Glutamatergic neuron (in vitro differentiated cells): ENCODE measurements at regions not wholly inside any gene's neighbourhood (a gene's known extent, or its start where the extent isn't known, plus 50 kb on each side); places are given as distances from the start of the nearest gene placed in this dataset.

Experiments used
- DNase-seq: peaks from one replicate; pipeline ENCODE4 v3.0.0; 2022
- H3K27ac Mint-ChIP-seq: one replicate; pipeline ENCODE4 v1.8.0; 2020; ENCODE audit warnings: mild to moderate bottlenecking, mixed read lengths, inconsistent platforms; ENCODE audit not compliant: unreplicated experiment
- H3K27me3 Mint-ChIP-seq: one replicate; pipeline ENCODE4 v1.8.0; 2020; ENCODE audit warnings: mild to moderate bottlenecking, moderate library complexity, mixed read lengths, inconsistent platforms; ENCODE audit not compliant: unreplicated experiment
- H3K36me3 Mint-ChIP-seq: one replicate; pipeline ENCODE4 v1.8.0; 2020; ENCODE audit warnings: mild to moderate bottlenecking, mixed read lengths, inconsistent platforms; ENCODE audit not compliant: unreplicated experiment
- H3K4me1 Mint-ChIP-seq: one replicate; pipeline ENCODE4 v1.8.0; 2020; ENCODE audit warnings: mild to moderate bottlenecking, low read depth, mixed read lengths, inconsistent platforms; ENCODE audit not compliant: unreplicated experiment
- H3K4me3 Mint-ChIP-seq: one replicate; pipeline ENCODE4 v1.8.0; 2020; ENCODE audit warnings: mild to moderate bottlenecking, mixed read lengths, inconsistent platforms; ENCODE audit not compliant: unreplicated experiment
- H3K9me3 Mint-ChIP-seq: one replicate; pipeline ENCODE4 v1.8.0; 2020; ENCODE audit warnings: mild to moderate bottlenecking, moderate library complexity, mixed read lengths, inconsistent platforms; ENCODE audit not compliant: unreplicated experiment
- TF ChIP-seq, protein P1 (sequence below): fragments of 200-600 bp; sonication (generic); IDR thresholded peaks from one replicate; pipeline ENCODE4 v1.5.0; 2021; ENCODE audit not compliant: partially characterized antibody, unreplicated experiment

GRCh38 chr4:117385526-117385925 lies 300.1 kb upstream of the TRAM1L1 start:
- peaks cover 14% of the 10 kb centered on the region for H3K4me1 Mint-ChIP-seq
- H3K9me3 Mint-ChIP-seq = no peaks in the 10 kb centered on the region
- no peaks in the 10 kb centered on the region for H3K36me3 Mint-ChIP-seq
- no peaks in the 10 kb centered on the region for H3K27me3 Mint-ChIP-seq
- no peak overlapping the region for H3K27ac Mint-ChIP-seq
- TF ChIP-seq, protein P1, sequence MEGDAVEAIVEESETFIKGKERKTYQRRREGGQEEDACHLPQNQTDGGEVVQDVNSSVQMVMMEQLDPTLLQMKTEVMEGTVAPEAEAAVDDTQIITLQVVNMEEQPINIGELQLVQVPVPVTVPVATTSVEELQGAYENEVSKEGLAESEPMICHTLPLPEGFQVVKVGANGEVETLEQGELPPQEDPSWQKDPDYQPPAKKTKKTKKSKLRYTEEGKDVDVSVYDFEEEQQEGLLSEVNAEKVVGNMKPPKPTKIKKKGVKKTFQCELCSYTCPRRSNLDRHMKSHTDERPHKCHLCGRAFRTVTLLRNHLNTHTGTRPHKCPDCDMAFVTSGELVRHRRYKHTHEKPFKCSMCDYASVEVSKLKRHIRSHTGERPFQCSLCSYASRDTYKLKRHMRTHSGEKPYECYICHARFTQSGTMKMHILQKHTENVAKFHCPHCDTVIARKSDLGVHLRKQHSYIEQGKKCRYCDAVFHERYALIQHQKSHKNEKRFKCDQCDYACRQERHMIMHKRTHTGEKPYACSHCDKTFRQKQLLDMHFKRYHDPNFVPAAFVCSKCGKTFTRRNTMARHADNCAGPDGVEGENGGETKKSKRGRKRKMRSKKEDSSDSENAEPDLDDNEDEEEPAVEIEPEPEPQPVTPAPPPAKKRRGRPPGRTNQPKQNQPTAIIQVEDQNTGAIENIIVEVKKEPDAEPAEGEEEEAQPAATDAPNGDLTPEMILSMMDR = no peak
- no peak for DNase-seq
- no peak overlapping the region for H3K4me3 Mint-ChIP-seq

- Mint-ChIP-seq H3K4me1 (peaks cover 14% of the 10 kb centered on the region), H3K27me3 (no peaks in the 10 kb centered on the region), H3K9me3 (no peaks in the 10 kb centered on the region), H3K36me3 (no peaks in the 10 kb centered on the region), H3K4me3 (no peak overlapping the region), H3K27ac (no peak overlapping the region)
- TF ChIP-seq, protein P1 = no peak
- DNase-seq = no peak
Observed at GRCh38 chr4:117387072-117387471, 301.7 kb upstream of the TRAM1L1 start.

GRCh38 chr4:117400039-117400835 lies 314.9 kb upstream of the TRAM1L1 start:
- Mint-ChIP-seq H3K4me3 (no peak overlapping the region), H3K4me1 (no peaks in the 10 kb centered on the region), H3K27ac (no peak overlapping the region), H3K27me3 (no peaks in the 10 kb centered on the region), H3K36me3 (no peaks in the 10 kb centered on the region), H3K9me3 (peaks cover 2% of the 10 kb centered on the region)
- DNase-seq = no peak
- TF ChIP-seq, protein P1 = no peak

- Mint-ChIP-seq H3K9me3 (no peaks in the 10 kb centered on the region), H3K27me3 (no peaks in the 10 kb centered on the region), H3K36me3 (no peaks in the 10 kb centered on the region), H3K27ac (no peak overlapping the region), H3K4me1 (no peaks in the 10 kb centered on the region), H3K4me3 (no peak overlapping the region)
- no peak for DNase-seq
- TF ChIP-seq, protein P1 = no peak
Observed at GRCh38 chr4:117412661-117413060, 327.3 kb upstream of the TRAM1L1 start.

DNA sequence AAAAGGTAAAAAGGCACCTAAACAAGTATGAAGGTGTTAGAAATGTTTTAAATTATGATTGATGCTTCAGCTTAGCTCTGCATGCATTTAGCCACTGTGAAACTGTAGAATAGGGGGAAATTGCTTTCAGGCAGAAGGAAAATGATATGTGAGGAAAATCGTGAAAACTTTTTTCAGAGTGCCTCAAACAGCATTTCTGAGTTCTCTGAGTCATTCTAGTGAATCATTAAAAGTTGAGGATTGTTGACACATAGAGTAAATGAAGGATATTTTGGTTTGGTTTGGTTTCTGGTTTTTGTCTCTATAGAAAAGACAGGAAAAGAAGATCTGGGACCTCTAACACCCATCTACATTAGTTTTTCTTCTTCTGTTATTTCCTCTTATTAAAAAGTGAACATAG lies 332.5 kb upstream of the TRAM1L1 start:
- H3K9me3 Mint-ChIP-seq = no peaks in the 10 kb centered on the region
- H3K27me3 Mint-ChIP-seq = no peaks in the 10 kb centered on the region
- H3K4me1 Mint-ChIP-seq = no peaks in the 10 kb centered on the region
- no peak overlapping the region for H3K4me3 Mint-ChIP-seq
- DNase-seq = no peak
- H3K36me3 Mint-ChIP-seq = no peaks in the 10 kb centered on the region
- TF ChIP-seq, protein P1 = no peak
- H3K27ac Mint-ChIP-seq = no peak overlapping the region
